HCT116 (cell line): ENCODE measurements at regions not wholly inside any gene's neighbourhood (a gene's known extent, or its start where the extent isn't known, plus 50 kb on each side); places are given as distances from the start of the nearest gene placed in this dataset.

ENCODE experiments used
- ATAC-seq: fragments of 200-7000 bp; cut with Tn5 transposase; 2 replicates; pipeline ENCODE4 v1.9.1; 2020; ENCODE audit warnings: mild to moderate bottlenecking, moderate library complexity
- BruUV-seq: library from RNA; stranded (reverse); fragments of 400-500 nt; replicated peaks from 2 replicates; lab custom pipeline; 2021; lab: Mats Ljungman, UMichigan
- CTCF ChIA-PET: fragments of 300-600 bp; sonication (Branson Sonifier 250); formaldehyde crosslinking; loops from one replicate; lab custom pipeline; 2021; ENCODE audit warnings: antibody characterized with exemption; lab: Charles Lee
- POLR2A ChIA-PET: fragments of 300-600, 350-600 bp; sonication (Branson Sonifier 250); formaldehyde crosslinking; loops from one replicate; lab custom pipeline; 2021; ENCODE audit warnings: antibody characterized with exemption; lab: Charles Lee
- RAD21 ChIA-PET, 2 experiments: fragments of 300-600 bp; sonication (Branson Sonifier 250); formaldehyde crosslinking; loops; one replicate each; lab custom pipeline; 2023; ENCODE audit warnings: low total read pairs in 2 of 2; ENCODE audit not compliant: uncharacterized antibody in 2 of 2, unreplicated experiment in 2 of 2, low non-redundant PET in 1 of 2; lab: Charles Lee
- DNase-seq: peaks from one replicate; pipeline ENCODE4 v3.0.0-alpha.2; 2010; ENCODE audit warnings: low read depth, low spot score
- H2AFZ ChIP-seq: fragments of 200-600 bp; shearing (Covaris generic), sonication (generic); 2 replicates; pipeline ENCODE4 v1.6.1; 2017; ENCODE audit warnings: low read depth, mixed run types, mixed read lengths, antibody characterized with exemption, low read length; ENCODE audit not compliant: poor library complexity, severe bottlenecking
- H3K27ac ChIP-seq: 2 replicates; pipeline ENCODE4 v1.5.1; 2012; ENCODE audit warnings: low read depth, low read length
- H3K27me3 ChIP-seq: fragments of 200-600 bp; sonication (generic); 2 replicates; pipeline ENCODE4 v1.6.1; 2016; ENCODE audit warnings: mixed run types, low read length, mixed read lengths; ENCODE audit not compliant: insufficient read depth
- H3K36me3 ChIP-seq, 2 experiments: fragments of 200-500 bp in 1 of 2; fragments of 200-600 bp in 1 of 2; sonication (Bioruptor generic) in 1 of 2; sonication (generic) in 1 of 2; 2 replicates each; pipeline versions ENCODE4 v1.5.1 to v1.6.1; 2014 to 2016; ENCODE audit warnings: low read length in 2 of 2, inconsistent platforms in 1 of 2, mixed read lengths in 1 of 2, mixed run types in 1 of 2; ENCODE audit not compliant: insufficient read depth in 2 of 2, control insufficient read depth in 1 of 2
- H3K4me1 ChIP-seq, 2 experiments: fragments of 200-600 bp in 1 of 2; sonication (generic) in 1 of 2; 2 replicates each; pipeline versions ENCODE4 v1.5.1 to v1.6.1; 2012 to 2017; ENCODE audit warnings: low read length in 2 of 2, inconsistent platforms in 1 of 2, mild to moderate bottlenecking in 1 of 2, mixed read lengths in 1 of 2, mixed run types in 1 of 2, moderate library complexity in 1 of 2; ENCODE audit not compliant: insufficient read depth in 2 of 2, control insufficient read depth in 1 of 2
- H3K4me2 ChIP-seq: fragments of 200-600 bp; sonication (generic); 2 replicates; pipeline ENCODE4 v1.6.1; 2017; ENCODE audit warnings: mixed run types, low read length, mixed read lengths
- H3K4me3 ChIP-seq, 2 experiments: fragments of 200-600 bp in 1 of 2; sonication (generic) in 1 of 2; replicated peaks in 1 of 2; 2 replicates each; pipeline ENCODE4 v1.5.1; 2011 to 2016; ENCODE audit warnings: low read length in 2 of 2, control low read depth in 1 of 2, low read depth in 1 of 2, mild to moderate bottlenecking in 1 of 2, mixed read lengths in 1 of 2, mixed run types in 1 of 2
- H3K79me2 ChIP-seq: fragments of 200-600 bp; sonication (generic); 2 replicates; pipeline ENCODE4 v1.6.1; 2017; ENCODE audit warnings: mild to moderate bottlenecking, mixed run types, low read length, moderate library complexity, mixed read lengths; ENCODE audit not compliant: insufficient read depth
- H3K9ac ChIP-seq: fragments of 200-600 bp; sonication (generic); 2 replicates; pipeline ENCODE4 v1.6.1; 2016; ENCODE audit warnings: low read length, mixed read lengths
- H3K9me2 ChIP-seq: fragments of 200-600 bp; sonication (generic), shearing (Covaris generic); 2 replicates; pipeline ENCODE4 v1.6.1; 2017; ENCODE audit warnings: mixed run types, mild to moderate bottlenecking, moderate library complexity; ENCODE audit not compliant: insufficient read depth
- H3K9me3 ChIP-seq, 2 experiments: fragments of 200-500 bp in 1 of 2; fragments of 200-600 bp in 1 of 2; sonication (Bioruptor generic) in 1 of 2; sonication (generic) in 1 of 2; 2 replicates each; pipeline ENCODE4 v1.6.1; 2014 to 2017; ENCODE audit warnings: low read length in 2 of 2, mixed read lengths in 2 of 2, inconsistent platforms in 1 of 2, low read depth in 1 of 2, mild to moderate bottlenecking in 1 of 2, mixed run types in 1 of 2, moderate library complexity in 1 of 2; ENCODE audit not compliant: control insufficient read depth in 1 of 2, insufficient read depth in 1 of 2
- H4K20me1 ChIP-seq: fragments of 200-600 bp; sonication (generic), shearing (Covaris generic); 2 replicates; pipeline ENCODE4 v1.6.1; 2017; ENCODE audit warnings: mixed run types, mild to moderate bottlenecking, moderate library complexity; ENCODE audit not compliant: insufficient read depth
- CBX3 ChIP-seq: IDR thresholded peaks from 2 replicates; pipeline ENCODE4 v1.6.1; 2012; ENCODE audit warnings: low read depth
- EZH2 ChIP-seq: fragments of 200-600 bp; sonication (generic); IDR thresholded peaks from 2 replicates; pipeline ENCODE4 v1.6.1; 2017; ENCODE audit warnings: antibody characterized with exemption, mixed run types
- FOSL1 ChIP-seq: IDR thresholded peaks from 2 replicates; pipeline ENCODE4 v1.6.1; 2012; ENCODE audit warnings: low read depth
- JUND ChIP-seq: IDR thresholded peaks from 2 replicates; pipeline ENCODE4 v1.6.1; 2012
- POLR2AphosphoS5 ChIP-seq: IDR thresholded peaks from 2 replicates; pipeline ENCODE4 v1.6.1; 2011; ENCODE audit warnings: mild to moderate bottlenecking, low read depth, low read length, moderate library complexity
- TCF7L2 ChIP-seq: IDR thresholded peaks from 2 replicates; pipeline ENCODE4 v1.7.0; 2011; ENCODE audit warnings: borderline replicate concordance, inconsistent platforms; ENCODE audit not compliant: insufficient read depth, insufficient read length; ENCODE audit errors: extremely low read depth
- YY1 ChIP-seq: IDR thresholded peaks from 2 replicates; pipeline ENCODE4 v1.6.1; 2011; ENCODE audit warnings: low read length, low read depth, moderate library complexity, mild to moderate bottlenecking; ENCODE audit not compliant: insufficient replicate concordance; ENCODE audit errors: extremely low read depth
- ZFX ChIP-seq: fragments of 450-650 bp; IDR thresholded peaks from 2 replicates; pipeline ENCODE4 v1.6.1; 2017
- intact Hi-C: fragments of 100-400 bp; cut with micrococcal nuclease; formaldehyde crosslinking; loops from 2 replicates; pipeline ENCODE4 v1.10.0; 2022
- TF ChIP-seq, protein P1 (sequence below), 3 experiments: fragments of 200-600 bp in 1 of 3; sonication (generic) in 1 of 3; IDR thresholded peaks in 2 of 3; conservative IDR thresholded peaks in 1 of 3; 2 replicates each; pipeline ENCODE4 v1.5.1; 2012 to 2017; ENCODE audit warnings: low read depth in 2 of 3, low read length in 2 of 3, antibody characterized with exemption in 1 of 3, borderline replicate concordance in 1 of 3, control low read depth in 1 of 3, mild to moderate bottlenecking in 1 of 3, mixed read lengths in 1 of 3, mixed run types in 1 of 3, moderate library complexity in 1 of 3; ENCODE audit not compliant: insufficient read depth in 1 of 3
- TF ChIP-seq, protein P2 (sequence below): IDR thresholded peaks from 2 replicates; pipeline ENCODE4 v1.6.1; 2011; ENCODE audit warnings: mild to moderate bottlenecking, low read length, moderate library complexity; ENCODE audit not compliant: insufficient replicate concordance; ENCODE audit errors: extremely low read depth

DNA sequence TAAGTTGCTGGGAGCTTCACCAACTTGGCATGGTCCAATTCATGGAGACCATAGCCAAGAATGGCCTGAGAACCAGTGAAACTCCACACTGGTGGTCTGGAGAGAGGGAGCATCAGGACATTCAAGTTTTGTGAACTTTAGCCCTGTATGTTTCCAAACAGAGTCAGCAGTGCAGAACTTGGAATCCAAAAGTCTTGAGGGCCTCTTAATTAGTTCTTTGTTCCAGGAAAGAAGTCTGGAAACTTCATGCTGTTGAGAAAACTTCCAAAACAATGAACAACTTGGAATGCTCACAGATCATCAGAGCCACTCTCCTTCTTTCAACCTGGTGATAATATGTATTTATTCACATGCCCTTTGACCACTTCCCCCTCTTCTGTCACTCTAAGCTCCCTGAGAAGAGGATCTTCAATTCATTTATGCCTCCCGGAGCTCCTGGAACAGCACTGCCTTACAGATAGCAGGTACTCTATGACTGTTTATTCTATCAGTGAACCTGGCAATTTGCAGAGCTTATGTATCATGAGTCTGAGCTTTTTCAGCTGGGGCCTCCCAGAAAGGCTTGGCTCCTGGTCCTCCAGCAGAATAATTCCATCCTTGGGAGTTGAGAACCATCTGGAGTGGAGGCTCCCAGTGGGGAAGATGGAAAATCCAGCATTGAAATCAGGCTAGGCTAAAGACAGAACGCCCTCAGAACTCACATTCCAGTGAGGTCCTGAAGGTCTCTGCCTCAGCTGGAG is 191.4 kb downstream of the KTN1 start:
- POLR2A ChIA-PET, result no interaction called here

DNA sequence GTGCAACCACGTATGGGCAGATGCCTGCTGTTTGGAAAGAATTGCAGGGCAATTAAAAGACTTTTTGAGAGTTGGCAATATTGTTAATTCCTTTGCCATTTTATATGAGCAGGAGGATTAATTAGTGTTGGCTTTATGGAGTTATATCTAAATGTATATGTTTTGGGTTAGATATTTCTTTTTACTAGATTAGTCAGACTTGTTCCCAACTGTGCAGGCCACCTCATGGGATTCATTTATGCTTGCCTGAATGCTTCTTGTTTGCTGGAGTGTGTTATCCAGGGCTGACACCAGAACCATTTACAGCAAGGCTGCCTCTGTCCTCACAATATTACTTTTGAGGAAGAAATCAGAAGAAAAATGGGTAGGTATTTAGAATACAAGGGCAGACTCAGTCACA is 192.5 kb downstream of the KTN1 start:
- no peaks in the 10 kb centered on the region for H3K9me3 ChIP-seq
- RAD21 ChIA-PET, result no interaction called here
- POLR2A ChIA-PET, result no interaction called here
- no peak overlapping the region for H3K4me3 ChIP-seq
- no peak overlapping the region for H3K27ac ChIP-seq
- DNase-seq (no peak), ATAC-seq (no peak)
- H2AFZ ChIP-seq, result no peak overlapping the region
- CTCF ChIA-PET, result no interaction called here
- no peaks in the 10 kb centered on the region for H3K9me2 ChIP-seq
- no peak overlapping the region for H3K9ac ChIP-seq
- H3K36me3 ChIP-seq, result no peaks in the 10 kb centered on the region
- no peak overlapping the region for H3K4me2 ChIP-seq
- no peaks in the 10 kb centered on the region for H3K79me2 ChIP-seq
- intact Hi-C loops, result no loop called here
- no peaks in the 10 kb centered on the region for H3K4me1 ChIP-seq
- BruUV-seq, result no TSS peak
- no peaks in the 10 kb centered on the region for H4K20me1 ChIP-seq
- H3K27me3 ChIP-seq, result no peaks in the 10 kb centered on the region
- TF ChIP-seq POLR2AphosphoS5, result no peak
- no peak for TF ChIP-seq FOSL1
- no peak for TF ChIP-seq YY1
- TF ChIP-seq, protein P1, sequence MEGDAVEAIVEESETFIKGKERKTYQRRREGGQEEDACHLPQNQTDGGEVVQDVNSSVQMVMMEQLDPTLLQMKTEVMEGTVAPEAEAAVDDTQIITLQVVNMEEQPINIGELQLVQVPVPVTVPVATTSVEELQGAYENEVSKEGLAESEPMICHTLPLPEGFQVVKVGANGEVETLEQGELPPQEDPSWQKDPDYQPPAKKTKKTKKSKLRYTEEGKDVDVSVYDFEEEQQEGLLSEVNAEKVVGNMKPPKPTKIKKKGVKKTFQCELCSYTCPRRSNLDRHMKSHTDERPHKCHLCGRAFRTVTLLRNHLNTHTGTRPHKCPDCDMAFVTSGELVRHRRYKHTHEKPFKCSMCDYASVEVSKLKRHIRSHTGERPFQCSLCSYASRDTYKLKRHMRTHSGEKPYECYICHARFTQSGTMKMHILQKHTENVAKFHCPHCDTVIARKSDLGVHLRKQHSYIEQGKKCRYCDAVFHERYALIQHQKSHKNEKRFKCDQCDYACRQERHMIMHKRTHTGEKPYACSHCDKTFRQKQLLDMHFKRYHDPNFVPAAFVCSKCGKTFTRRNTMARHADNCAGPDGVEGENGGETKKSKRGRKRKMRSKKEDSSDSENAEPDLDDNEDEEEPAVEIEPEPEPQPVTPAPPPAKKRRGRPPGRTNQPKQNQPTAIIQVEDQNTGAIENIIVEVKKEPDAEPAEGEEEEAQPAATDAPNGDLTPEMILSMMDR (IDR thresholded peaks at IDR 0.05 in 2 of 3, conservative IDR thresholded peaks at IDR 0.05 in 1 of 3; ENCODE audit: borderline replicate concordance in 1 of 3, insufficient read depth in 1 of 3, low read depth in 2 of 3, low read length in 2 of 3), result no peak
- no peak for TF ChIP-seq TCF7L2
- no peak for TF ChIP-seq ZFX
- TF ChIP-seq, protein P2, sequence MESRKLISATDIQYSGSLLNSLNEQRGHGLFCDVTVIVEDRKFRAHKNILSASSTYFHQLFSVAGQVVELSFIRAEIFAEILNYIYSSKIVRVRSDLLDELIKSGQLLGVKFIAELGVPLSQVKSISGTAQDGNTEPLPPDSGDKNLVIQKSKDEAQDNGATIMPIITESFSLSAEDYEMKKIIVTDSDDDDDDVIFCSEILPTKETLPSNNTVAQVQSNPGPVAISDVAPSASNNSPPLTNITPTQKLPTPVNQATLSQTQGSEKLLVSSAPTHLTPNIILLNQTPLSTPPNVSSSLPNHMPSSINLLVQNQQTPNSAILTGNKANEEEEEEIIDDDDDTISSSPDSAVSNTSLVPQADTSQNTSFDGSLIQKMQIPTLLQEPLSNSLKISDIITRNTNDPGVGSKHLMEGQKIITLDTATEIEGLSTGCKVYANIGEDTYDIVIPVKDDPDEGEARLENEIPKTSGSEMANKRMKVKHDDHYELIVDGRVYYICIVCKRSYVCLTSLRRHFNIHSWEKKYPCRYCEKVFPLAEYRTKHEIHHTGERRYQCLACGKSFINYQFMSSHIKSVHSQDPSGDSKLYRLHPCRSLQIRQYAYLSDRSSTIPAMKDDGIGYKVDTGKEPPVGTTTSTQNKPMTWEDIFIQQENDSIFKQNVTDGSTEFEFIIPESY, result no peak

More for the DNA sequence above, 191.4 kb downstream of the KTN1 start:
- BruUV-seq, result no TSS peak
- intact Hi-C loops, result no loop called here
- H3K36me3 ChIP-seq, result no peaks in the 10 kb centered on the region
- no peak overlapping the region for H3K4me3 ChIP-seq
- ChIA-PET RAD21 (no interaction called here), CTCF (no interaction called here)
- H3K4me2 ChIP-seq, result no peak overlapping the region
- H3K9me2 ChIP-seq, result no peaks in the 10 kb centered on the region
- H3K9ac ChIP-seq, result no peak overlapping the region
- TF ChIP-seq TCF7L2 (no peak), CBX3 (no peak), POLR2AphosphoS5 (no peak), EZH2 (no peak), JUND (no peak)
- TF ChIP-seq, protein P2, result no peak
- no peaks in the 10 kb centered on the region for H3K9me3 ChIP-seq
- no peaks in the 10 kb centered on the region for H4K20me1 ChIP-seq
- DNase-seq (no peak), ATAC-seq (no peak)
- H3K4me1 ChIP-seq, result no peaks in the 10 kb centered on the region
- H2AFZ ChIP-seq, result no peak overlapping the region
- H3K79me2 ChIP-seq, result no peaks in the 10 kb centered on the region
- H3K27ac ChIP-seq, result no peak overlapping the region
- no peaks in the 10 kb centered on the region for H3K27me3 ChIP-seq
